Pulmonary artery endothelial cell (primary cell): ENCODE measurements at regions not wholly inside any gene's neighbourhood (a gene's known extent, or its start where the extent isn't known, plus 50 kb on each side); places are given as distances from the start of the nearest gene placed in this dataset.
"Not testable (repeated sequence)": the region's sequence is repeated elsewhere in the genome, so short reads cannot be mapped to it uniquely, and the experiment has no call there.

Experiments used
- DNase-seq: peaks from one replicate; pipeline ENCODE4 v3.0.0-alpha.2; 2011; ENCODE audit warnings: low read depth, low spot score

DNA sequence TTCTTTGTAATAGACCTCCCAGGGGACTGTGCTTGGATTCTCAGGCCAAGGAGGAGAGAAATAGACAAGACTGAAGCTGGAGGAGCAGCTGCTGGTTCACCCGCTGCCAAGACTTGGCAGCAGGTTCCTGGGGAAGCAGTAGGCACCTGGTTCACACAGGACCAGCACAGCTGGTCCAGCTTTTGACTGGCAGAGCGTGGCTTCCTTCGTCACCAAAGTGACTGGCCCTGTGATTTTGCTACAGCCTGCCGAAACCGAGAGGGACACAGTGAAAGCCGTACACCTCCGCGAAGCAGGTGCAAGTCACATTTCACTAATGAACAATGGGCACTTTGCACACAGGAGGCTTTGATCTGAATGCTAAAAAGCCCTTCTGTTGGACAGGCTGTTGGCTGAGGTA, 199.0 kb downstream of the RNF144B start:
- no peak for DNase-seq

DNA sequence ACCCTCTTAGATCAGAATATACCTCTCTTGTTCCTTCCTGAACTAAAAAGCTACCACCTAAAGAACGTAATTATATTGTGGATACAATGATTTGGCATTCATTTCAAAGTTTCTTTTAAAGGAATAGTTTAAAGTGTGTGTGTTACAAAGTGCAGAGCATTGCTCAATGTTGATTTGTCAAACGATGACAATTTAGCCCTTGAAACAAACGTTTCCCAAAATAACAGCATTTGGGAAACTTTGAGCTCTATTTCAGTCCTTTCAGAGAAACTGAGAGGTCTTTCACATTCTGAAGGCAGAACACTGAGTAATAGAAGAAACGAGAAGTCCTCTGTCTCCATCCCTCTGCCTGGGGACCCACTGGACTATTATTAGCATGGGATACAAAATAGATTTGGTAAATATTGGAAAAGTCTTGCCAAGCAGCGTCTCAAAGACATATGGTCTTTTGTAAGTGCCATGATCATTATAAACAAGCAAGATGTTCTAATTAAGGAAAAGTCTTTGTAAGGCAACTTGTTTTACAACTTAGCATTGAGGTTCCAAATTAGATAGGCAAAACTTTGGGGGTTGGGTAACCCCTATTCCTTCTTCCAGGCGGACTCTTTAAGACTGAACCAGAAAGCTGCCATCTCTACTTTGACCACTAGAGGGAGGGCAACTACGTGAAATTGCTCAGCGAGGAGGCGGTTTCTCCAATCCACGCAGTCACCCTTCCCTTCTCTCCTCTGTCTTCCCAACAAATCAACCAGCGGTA, 208.8 kb downstream of the RNF144B start:
- peak; percentile 13 for DNase-seq

DNA sequence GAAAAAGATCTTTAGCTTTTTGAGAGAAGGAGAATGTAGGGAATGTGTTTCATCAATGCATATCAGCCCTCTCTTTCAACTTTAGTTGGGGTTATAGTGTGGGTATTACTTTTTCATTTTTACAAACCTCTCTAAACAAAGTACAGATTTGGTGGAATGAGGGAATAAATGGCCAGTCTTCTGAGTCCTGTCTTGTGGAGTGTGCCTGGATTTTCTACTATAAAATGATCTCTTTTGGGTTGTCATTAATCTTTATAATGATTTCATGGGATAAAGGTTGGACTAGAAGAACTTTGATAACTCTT, 209.3 kb downstream of the RNF144B start:
- no peak for DNase-seq

DNA sequence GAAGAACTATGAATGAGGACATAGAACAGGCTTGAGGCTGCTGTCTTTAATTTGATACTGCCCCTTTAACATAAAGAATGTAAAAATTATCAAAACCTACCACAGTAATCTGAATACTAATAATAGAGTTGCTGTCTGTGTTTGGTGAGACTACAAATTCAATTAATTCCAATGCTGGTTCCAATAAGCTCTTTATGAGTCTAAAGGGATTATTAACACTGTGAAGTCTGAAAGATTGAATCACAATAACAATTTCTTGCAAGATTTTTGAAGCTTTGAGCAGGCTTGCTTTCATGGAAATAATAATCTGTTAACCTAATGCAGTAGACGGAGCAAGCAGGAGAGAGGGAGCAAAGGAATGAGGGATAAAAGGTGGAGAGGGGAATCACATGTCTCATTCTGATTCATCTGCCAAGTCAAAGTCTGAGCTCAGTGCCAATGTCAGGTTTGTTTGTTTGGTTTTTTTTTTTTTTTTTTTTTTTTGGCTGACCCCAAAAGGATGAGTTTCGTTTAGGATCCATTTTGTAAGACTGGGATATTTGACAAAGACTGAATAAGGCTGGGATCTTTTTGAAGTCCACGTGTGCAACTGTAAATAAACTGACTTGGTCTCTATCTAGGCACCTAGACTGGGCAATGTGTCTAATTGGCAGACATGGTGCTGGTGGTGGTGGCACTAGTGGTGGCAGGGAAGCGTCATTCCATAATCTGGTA, 211.6 kb downstream of the RNF144B start:
- no peak for DNase-seq

DNA sequence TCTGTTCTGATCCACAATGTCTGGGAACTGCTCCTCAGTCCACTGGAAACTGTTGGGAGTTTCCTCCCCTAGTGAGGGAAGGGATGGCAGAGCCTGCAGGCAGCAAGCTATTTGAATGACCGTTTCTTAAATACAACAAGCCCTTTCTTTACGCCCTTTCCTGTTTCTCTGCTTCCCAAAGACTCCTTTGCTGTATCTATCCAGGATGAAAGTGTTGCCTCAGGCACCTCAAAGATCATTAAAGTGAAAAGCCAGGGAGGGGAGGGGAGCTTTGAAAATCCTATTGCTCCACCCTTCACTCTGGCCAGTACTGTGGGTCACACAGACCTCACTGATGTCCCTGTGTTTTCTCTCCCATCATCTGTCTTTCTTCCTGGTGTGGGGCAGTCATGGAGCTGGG, 213.1 kb downstream of the RNF144B start:
- no peak for DNase-seq

DNA sequence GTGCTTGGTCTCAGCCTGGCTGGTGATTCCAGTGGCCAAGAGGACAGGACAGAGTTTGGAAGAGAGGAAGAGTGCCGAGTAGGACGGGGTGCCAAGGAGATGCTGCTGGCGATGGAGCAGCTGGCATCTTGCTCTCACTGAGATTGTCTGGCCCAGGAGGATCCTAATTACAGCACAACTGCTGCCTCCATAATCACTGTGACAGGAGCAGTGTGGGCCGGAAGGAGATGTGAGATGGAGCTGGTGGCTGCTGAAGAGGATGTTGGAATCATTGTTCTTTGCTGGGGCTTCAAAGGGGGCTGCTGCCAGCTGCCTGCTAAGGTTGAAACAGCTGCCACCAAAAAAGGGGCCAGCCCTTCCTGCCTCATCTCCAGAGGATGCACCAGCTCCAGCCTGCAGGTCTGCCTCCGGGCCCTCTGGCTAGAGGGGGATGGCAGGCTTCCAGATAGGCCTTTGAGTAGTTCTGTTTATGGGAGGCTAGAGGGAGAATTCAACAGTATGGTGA, 214.4 kb downstream of the RNF144B start:
- no peak for DNase-seq

DNA sequence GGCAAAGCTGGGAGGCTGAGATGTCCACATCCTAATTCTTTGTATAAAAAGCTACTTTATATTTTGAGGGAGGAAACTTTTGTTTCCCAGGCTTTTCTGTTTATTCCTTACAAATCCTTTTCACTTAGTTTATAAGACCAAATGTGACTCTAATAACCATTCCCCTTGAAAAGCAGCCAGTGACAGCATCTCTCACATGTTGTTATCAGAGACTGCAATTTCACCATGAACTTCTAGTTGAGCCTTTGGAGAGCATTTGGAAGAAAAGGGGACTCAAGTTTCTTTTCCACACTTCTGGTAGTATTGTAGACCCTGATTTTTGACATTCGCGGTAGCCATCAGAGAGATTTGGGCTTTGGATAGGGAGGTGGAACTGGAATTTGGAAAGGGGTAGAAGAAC, 215.8 kb downstream of the RNF144B start:
- DNase-seq: no peak

DNA sequence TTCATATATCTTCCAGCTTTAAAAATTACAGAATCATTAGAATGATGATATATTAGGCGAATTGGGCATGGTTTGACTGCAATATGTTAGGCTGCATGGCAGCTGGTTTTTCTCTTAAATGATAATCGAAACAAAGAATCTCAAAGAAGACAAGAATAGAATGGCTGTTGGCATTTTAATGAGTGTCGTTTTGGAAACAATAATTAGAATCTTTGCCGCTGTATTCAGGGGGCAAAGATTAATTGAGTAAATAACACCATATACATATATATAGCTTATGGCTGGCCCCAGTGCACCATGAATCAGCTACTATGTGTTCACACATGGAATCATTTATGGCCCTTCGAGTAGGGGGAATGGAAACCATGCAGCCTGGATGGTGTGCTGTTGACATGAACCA, 216.2 kb downstream of the RNF144B start:
- DNase-seq: no peak

DNA sequence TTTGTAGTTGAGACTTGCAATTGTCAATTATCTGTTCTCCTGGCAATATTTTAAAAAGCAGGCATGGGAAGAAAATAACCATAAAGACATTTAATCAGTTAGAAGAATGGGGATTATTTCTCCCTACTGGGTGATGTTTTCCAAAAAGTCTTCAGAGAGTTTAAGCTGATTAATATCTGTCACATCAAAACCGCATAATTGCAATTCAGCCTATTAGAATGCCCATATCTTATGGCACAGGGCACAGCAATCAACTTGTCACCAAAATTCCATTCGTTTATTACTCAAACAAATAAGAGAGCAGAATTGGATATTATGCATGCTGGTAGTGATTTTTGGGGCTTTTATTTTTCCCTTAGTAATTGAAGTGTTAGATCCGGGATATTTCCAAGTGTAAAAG, 218.7 kb downstream of the RNF144B start:
- DNase-seq: no peak

DNA sequence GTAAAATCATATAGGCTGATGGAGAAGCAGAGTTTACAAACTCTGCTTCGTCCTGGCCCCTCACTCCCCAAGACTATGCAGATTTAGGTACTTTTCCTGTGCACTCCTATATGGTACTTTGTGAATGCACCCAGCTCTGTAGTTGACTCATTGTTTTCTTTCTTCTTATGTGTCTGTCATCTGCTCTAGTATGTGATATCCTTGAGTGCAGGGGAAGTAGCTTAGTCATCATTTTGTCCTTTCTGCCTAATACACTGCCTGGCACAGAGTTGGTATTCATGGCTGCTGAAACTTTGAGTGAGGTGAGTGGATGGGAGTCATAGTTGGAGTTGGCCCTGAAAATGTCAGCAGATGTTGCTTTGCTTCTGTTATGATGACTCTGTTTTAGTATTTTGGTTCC, 222.6 kb downstream of the RNF144B start:
- DNase-seq: no peak

DNA sequence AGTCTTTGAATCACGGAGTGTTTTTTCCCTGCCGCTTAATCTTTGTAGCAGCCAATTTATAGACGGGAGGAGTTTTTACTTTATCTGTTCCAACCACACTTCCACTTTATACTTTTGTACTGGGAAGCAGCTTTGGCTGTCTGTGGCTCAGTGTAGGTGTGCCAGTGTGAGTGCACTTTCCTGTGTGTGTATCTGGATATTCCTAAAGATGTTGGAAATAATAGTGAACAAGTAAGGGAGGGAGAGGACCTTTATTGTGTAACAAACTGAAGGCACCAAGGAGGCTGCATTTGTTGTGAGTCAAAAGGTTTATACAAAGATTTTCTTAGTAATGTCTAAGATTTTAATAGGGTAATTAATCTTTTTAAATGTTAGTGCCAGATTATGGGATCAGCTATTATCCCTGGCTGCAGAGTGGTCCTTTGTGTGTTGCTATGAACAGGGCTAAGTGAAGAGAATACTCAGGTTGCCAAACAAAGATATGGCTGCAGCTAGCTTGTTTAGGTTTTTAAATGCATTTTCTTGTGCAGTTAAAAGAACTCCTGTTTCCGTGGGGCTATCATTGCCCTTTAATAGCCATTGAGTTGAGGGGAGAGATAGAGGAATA, 226.3 kb downstream of the RNF144B start:
- no peak for DNase-seq

DNA sequence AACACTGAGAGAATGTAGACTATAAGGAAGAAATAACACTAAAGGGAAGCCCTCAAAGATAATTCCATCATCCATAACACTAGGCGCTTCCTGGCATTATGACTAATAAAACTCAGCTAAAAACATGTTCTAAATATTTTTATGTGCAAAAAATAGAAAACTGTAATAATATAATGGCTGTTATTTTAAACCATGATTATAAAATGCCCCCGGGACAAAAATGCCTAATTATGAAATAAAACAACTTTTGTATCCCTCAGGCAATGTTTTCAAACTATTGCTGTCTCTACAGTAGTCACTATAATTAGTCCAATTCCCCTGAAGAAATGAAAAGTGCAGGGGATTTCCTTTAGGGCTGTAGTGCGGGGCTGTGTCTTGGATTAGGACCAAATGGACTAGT, 242.4 kb downstream of the RNF144B start:
- DNase-seq: no peak

DNA sequence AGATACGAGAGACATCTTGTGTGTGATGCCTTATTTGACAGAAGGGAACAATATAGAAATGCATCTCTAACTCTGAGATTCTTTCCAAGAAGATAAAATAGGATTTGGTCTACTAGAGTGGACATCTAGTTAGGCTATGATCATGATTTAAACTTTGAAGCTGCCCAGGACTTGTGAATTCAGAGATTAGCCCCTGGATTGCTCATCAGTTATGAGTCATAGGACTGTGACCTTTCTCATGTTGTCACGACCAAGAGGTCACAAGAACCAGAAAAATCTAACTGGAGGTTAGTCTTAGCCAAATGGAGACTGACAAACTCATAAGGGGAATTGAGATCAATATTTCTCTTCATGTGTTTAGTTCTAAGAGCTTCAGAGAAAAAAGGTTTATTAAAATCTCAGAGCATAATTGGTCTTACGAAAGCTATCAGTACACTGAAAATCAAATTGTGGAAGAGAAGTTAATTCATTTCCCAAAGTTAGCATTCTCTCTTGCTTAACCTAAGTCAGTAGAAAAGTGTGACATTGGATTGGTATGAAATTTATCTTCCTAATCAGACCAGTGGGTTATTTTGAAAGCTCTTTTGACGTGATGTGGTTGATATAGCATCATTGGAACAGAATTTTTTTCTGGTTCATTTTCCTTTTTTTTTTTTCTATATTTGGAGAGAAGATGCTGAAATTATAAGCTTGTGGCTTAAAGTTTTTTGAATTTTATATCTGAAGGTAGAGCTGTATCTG, 245.7 kb downstream of the RNF144B start:
- no peak for DNase-seq

DNA sequence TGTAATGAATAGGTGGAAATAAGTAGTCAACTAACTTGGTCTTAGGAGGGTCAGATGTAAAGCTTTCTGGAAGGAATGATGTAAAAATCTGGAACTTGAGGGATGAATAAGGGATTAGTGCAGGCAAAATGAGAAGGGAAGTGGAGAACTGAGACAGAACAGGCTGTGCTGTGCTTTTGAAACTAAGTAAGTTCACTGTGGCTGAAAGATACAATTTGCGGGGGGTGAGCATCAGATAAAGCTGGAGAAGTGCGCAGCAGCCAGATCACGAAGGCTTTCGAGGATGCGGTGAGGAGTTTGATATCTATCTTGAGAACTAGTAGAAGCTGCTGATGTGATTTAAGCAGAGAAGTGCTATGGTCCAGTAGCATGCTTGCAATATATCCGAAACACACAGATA, 247.8 kb downstream of the RNF144B start:
- no peak for DNase-seq

DNA sequence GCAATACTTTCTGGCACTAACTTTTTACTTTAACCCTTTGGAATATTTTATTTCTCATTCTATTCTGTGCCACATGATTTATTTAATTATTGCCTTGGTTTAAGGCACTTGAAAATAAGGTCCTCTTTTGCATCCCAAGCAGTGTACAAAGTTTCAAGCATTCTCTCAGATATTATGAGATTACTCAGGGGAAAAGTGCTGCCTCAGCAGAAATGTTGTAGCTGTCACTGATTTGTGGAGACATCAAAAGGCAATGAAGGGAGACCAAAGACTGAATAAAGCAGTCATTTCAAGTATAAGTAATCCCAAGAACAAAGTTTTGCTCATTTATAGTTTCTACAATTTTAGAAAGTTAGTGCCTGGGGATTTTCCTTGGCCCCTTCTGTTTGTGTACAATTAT, 253.0 kb downstream of the RNF144B start:
- DNase-seq: no peak

DNA sequence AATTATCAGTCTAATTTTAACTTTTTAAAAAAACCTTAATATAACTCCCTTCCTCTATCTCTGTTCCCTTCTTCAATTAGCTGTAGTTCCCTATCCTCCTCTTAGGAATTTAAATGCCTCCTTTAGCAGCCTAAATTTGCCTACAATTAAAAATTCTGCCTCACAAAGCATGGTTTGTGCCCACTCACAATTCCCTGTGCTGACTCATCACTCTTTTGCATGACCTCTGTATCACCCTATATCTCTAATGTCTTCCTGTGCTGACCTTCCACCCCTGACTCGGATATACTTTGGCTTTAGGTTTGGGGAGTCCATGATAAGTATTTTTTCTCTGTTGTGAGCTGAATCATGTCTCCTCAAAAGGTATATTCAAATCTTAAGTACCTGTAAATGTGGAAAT, 253.6 kb downstream of the RNF144B start:
- DNase-seq: no peak

DNA sequence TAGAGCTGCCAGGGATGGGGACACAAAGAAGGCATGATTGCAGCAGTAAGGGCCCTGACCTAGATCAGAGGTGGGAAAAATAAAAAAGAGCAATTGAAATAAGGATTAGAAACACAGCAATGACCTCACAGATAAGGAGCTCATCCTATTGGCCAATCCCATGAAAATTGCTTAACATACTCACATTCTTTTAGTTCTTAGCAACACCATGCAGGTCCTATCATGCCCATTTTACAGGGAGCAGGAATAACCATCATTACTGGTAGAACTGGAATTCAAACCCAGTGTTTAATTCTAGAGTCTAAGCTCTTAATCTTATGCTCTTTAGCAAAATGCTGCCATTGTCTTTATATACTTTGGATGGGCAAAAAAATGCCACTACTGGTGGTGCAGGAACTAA, 267.7 kb downstream of the RNF144B start:
- DNase-seq: no peak

DNA sequence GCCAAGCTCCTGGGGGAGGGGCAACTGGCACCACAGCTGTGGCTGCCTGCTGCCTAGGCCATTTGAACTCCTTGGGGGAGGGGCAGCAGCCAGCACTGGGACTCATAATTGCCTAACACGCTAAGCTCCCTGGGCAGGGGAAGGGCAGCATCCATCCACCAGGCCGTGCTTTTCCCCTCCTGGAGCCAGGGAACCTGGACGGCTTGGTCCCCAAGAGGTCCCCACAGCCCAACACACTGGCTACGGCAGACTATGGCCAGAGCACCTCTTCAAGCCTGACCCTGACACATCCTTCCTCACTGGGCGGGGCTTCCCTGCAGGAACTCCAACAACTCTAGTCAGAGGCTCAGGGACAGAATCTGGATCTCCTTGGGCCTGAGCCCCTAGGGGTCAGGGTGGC, 269.4 kb downstream of the RNF144B start:
- no peak for DNase-seq

DNA sequence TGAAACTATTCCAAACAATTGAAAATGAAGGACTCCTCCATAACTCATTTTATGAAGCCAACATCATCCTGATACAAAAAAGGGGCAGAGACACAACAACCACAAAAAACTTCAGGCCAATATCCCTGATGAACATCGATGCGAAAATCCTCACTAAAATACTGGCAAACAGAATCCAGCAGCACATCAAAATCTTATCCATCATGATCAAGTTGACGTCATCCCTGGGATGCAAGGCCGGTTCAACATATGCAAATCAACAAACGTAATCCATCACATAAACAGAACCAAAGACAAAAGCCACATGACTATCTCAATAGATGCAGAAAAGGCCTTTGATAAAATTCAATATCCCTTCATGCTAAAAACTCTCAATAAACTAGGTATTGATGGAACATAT, 272.8 kb downstream of the RNF144B start:
- not testable (repeated sequence) for DNase-seq

DNA sequence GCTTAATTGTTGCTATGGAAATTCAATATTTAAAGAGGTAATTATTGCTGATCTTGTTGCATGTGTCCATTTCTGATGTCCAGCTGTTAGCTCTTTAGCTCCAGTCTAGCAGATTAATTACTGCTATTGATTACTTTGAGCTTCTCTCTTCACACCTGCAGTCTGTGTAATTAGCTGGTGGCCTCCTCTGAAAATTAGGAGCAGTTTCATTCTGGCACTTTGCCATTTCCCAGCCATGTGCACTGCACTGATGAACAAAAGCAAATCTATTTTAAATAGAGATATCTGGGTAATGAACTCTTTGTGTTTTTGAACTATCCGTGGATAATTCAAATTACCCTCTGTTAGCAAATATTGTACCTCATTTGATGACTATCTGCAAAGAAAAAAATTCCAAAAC, 275.9 kb downstream of the RNF144B start:
- no peak for DNase-seq

DNA sequence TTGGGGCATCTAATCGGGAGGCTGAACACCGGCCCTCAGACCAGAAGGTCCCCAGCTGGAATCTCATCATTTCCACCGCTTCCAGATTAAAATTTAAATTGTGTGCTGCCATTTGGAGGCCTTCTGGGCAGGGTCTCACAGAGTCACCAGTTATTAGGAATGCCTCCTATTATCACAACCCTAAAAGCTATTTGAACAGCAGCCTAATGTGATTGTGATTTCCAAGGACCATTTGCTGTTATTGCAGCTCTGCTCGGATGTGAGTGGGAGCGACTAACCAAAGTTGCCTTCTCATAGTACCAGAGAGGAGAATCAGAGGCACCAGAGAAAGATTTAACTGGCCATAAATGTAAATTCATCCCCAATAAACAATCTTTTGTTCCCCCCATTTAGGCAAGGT, 277.3 kb downstream of the RNF144B start:
- DNase-seq: no peak

DNA sequence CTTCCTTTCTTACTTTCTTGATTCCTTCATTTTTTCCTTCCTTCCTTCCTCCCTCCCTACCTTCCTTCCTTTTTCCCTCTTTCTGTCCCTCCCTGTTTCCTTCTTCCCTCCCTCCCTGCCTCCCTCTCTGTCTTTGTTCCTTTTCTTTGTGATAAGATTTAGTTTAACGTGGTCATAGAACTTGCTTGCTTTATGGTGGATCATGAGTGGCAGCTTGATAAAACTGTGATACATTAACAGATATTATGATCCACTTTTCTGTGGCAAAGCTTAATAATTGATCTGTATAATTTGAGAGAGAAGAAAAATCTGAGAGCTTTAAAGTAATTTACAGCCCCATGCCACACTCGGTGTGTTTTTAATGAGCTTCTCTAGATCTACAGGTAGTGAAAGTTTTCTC, 280.5 kb downstream of the RNF144B start:
- no peak for DNase-seq
